GM21786 (cell line): ENCODE measurements at regions not wholly inside any gene's neighbourhood (a gene's known extent, or its start where the extent isn't known, plus 50 kb on each side); places are given as distances from the start of the nearest gene placed in this dataset.
"Not testable (repeated sequence)": the region's sequence is repeated elsewhere in the genome, so short reads cannot be mapped to it uniquely, and the experiment has no call there.

ENCODE experiments used
- ATAC-seq: cut with Tn5 transposase; IDR thresholded peaks from one replicate; pipeline ENCODE4 v1.9.1; 2021; ENCODE audit not compliant: unreplicated experiment

- no peak for ATAC-seq
Measured at GRCh38 chr15:70378126-70379031, 280.7 kb upstream of the TLE3 start.

- ATAC-seq: no peak
Measured at GRCh38 chr15:70376929-70377691, 279.4 kb upstream of the TLE3 start.

GRCh38 chr15:70376031-70376928 is 278.6 kb upstream of the TLE3 start:
- ATAC-seq: no peak

- no peak for ATAC-seq
Measured at GRCh38 chr15:70375586-70375985, 277.9 kb upstream of the TLE3 start.

GRCh38 chr15:70375006-70375431 is 277.3 kb upstream of the TLE3 start:
- no peak for ATAC-seq

GRCh38 chr15:70374096-70374495 is 276.4 kb upstream of the TLE3 start:
- no peak for ATAC-seq

- ATAC-seq: not testable (repeated sequence)
Measured at GRCh38 chr15:70373439-70373838, 275.7 kb upstream of the TLE3 start.

- not testable (repeated sequence) for ATAC-seq
Measured at GRCh38 chr15:70367913-70368705, 270.4 kb upstream of the TLE3 start.

- not testable (repeated sequence) for ATAC-seq
Measured at GRCh38 chr15:70364023-70364422, 266.3 kb upstream of the TLE3 start.

- no peak for ATAC-seq
Measured at GRCh38 chr15:70362886-70363285, 265.2 kb upstream of the TLE3 start.

- ATAC-seq: no peak
Measured at GRCh38 chr15:70362350-70362749, 264.6 kb upstream of the TLE3 start.

GRCh38 chr15:70361891-70362290 is 264.2 kb upstream of the TLE3 start:
- ATAC-seq: no peak

- ATAC-seq: no peak
Measured at GRCh38 chr15:70361106-70361505, 263.4 kb upstream of the TLE3 start.

- ATAC-seq: no peak
Measured at GRCh38 chr15:70358871-70359647, 261.3 kb upstream of the TLE3 start.

GRCh38 chr15:70358011-70358819 is 260.5 kb upstream of the TLE3 start:
- ATAC-seq: no peak

- no peak for ATAC-seq
Measured at GRCh38 chr15:70357453-70357852, 259.7 kb upstream of the TLE3 start.

- ATAC-seq: no peak
Measured at GRCh38 chr15:70356919-70357318, 259.2 kb upstream of the TLE3 start.

GRCh38 chr15:70356062-70356860 is 258.5 kb upstream of the TLE3 start:
- ATAC-seq: no peak
